Cardiac septum (tissue), 1 donor: ENCODE measurements at regions not wholly inside any gene's neighbourhood (a gene's known extent, or its start where the extent isn't known, plus 50 kb on each side); places are given as distances from the start of the nearest gene placed in this dataset.
"Not testable (repeated sequence)": the region's sequence is repeated elsewhere in the genome, so short reads cannot be mapped to it uniquely, and the experiment has no call there.

Experiments
- DNase-seq: peaks from one replicate; pipeline ENCODE4 v3.0.0-alpha.2; 2020; ENCODE audit warnings: low spot score
- intact Hi-C: fragments of 100-400 bp; cut with DNase I; formaldehyde crosslinking; loops from one replicate; pipeline ENCODE4 v1.14.0; 2022
- donor health status: DM: no; HTN: no; CAD: no.

GRCh38 chr2:238722883-238723282 lies 125.0 kb upstream of the TWIST2 start:
- intact Hi-C loops, result loop anchor here (5.0 kb wide), 1 partner anchor 59 kb away; no protein-coding TSS in a partner anchor
- no peak for DNase-seq

- intact Hi-C loops, result loop anchor here (5.0 kb wide), 1 partner anchor 58 kb away; no protein-coding TSS in a partner anchor
- not testable (repeated sequence) for DNase-seq
Observed at GRCh38 chr2:238723740-238724320, 124.1 kb upstream of the TWIST2 start.

DNA sequence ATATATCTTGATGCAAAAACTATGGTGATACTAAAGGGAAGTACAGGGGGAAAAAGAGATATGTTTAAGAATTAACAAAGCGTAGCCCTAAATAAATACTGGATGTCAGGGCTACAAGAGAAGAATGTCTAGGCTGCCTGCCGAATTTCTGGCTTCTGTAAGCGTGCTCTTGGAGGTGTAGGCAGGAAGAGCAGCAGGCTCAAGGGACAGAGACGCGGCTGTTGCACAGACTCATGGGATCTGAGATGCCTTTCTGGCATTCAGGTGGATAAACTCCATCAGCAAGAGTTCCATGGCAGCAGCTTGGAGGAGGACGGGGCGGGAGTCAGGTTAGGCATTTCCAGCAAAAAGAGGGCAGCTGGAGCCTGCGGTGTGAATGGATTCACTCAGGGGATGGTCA lies 123.2 kb upstream of the TWIST2 start:
- intact Hi-C loops, result loop anchor here (5.0 kb wide), 1 partner anchor 58 kb away; no protein-coding TSS in a partner anchor
- no peak for DNase-seq

DNA sequence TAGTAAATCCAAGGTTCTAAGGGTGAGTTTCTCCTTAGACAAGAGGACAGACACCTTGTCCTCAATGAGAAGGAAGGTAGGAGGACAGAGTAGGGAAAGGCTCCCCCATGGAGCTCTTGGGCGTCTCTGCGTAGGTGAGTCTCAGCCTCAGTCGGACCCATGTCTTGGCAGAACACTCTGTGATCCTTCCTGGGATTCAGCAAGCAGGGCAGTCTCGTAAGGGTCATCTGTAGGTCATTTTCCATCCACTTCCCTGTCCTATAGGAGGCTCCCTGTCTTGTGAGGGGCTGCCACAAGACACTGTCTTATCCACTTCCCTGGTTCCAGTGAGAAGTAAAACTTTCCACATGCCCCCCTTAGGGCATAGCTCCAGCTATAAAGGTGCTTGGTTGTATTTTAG lies 122.6 kb upstream of the TWIST2 start:
- DNase-seq, result no peak
- intact Hi-C loops, result no loop called here

DNA sequence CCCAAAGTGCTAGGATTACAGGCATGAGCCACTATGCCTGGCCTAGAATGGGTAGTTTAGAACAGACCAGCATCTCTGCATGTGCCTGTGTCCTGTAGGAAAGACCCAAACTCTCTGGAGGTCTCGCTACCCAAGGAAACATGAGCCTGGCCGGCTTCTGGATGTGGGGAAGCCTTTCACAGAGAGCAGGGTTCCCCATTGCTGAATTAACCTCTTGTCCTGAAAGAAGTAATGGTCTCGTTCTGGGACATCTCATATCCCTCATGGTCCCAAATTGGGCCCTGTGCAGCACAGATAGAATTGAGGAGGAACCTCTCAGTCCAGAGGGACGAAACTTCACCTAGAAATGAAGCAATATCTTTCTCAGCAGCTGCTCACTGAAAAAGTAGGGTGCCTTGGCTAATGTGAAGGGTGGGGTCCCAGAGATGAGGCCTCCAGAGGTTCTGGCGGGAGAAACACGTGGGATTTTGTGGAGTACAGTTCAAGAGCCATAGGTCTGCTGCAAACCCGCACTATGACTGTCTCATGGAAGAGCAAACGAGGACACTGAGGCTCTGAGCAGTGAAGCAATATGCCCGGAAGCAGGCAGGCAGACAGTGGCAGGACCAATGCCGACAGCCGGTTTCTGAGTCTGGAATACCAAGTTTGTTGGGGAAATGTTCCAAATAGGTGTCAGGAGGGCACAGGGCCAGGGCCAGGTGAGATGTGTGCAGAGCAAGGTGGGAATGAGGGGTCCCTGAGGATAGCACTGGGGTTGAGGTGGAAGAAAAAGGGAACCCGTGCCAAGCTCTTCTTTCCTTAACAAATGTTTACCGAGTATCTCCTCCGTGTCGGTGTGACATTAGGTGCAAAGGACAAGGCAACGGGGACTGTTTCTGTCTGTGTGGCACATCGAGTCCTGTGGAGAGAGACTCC lies 121.0 kb upstream of the TWIST2 start:
- intact Hi-C loops, result no loop called here
- DNase-seq, result no peak

DNA sequence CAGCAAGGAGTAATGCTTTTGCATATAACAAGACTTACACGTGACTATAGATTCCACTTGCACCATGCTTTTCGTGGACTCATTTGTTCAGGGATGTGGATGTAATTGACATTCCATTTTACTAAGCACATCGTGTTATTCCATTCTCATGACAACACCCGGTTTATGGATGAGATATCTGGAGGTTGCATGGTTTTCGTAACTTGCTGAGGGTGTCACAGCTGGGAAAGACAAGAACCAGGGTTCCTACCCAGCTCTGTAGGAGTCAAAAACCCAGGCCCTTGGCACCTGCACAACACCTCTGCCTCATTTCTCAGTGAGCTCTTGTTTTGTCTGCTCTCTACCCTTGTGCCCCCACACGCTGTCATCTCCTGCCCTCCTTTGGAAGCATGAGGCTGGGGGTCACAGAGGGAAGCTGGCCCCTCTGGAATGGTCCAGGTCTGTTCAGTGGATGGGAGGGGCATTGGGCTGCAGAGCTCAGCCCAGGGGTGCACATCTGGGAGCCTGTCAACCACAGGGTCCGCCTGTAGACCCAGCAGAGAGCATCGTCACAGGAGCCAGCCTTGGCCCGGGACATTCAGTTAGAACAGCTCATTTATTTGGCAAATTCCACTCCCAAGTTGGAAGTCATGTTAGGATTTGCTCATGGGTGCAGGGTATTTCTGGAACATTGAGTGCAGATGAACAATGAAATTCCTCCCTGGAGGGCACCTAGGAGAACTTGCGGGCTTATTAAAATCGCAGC lies 120.1 kb upstream of the TWIST2 start:
- intact Hi-C loops, result no loop called here
- DNase-seq, result no peak

GRCh38 chr2:238728330-238729260 lies 119.3 kb upstream of the TWIST2 start:
- no peak for DNase-seq
- intact Hi-C loops, result no loop called here

- intact Hi-C loops, result no loop called here
- DNase-seq, result no peak
Observed at GRCh38 chr2:238729261-238729935, 118.5 kb upstream of the TWIST2 start.

GRCh38 chr2:238730001-238730669 lies 117.8 kb upstream of the TWIST2 start:
- DNase-seq, result no peak
- intact Hi-C loops, result no loop called here

GRCh38 chr2:238730881-238731280 lies 117.0 kb upstream of the TWIST2 start:
- no peak for DNase-seq
- intact Hi-C loops, result no loop called here

DNA sequence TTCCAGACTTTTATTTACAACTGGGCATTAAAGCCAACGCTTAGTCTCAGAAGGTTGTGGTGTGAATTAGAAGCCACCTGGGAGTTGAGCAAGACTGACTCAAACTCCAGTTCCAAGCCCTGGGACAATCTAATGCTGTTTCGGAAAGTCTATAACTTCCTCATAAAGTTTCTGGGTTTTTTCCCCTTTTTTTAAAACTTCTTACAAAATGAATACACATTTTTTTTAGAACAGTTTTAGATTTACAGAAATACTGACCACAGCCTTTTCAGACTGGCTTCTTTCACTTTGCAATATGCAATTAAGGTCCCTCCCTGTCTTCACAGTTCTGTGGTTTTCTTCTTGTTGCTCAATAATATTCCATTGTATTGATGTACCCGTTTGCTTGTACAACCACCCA lies 115.9 kb upstream of the TWIST2 start:
- no peak for DNase-seq
- intact Hi-C loops, result no loop called here

- intact Hi-C loops, result no loop called here
- no peak for DNase-seq
Observed at GRCh38 chr2:238738917-238739316, 109.0 kb upstream of the TWIST2 start.

GRCh38 chr2:238739668-238740067 lies 108.2 kb upstream of the TWIST2 start:
- intact Hi-C loops, result no loop called here
- DNase-seq, result no peak

DNA sequence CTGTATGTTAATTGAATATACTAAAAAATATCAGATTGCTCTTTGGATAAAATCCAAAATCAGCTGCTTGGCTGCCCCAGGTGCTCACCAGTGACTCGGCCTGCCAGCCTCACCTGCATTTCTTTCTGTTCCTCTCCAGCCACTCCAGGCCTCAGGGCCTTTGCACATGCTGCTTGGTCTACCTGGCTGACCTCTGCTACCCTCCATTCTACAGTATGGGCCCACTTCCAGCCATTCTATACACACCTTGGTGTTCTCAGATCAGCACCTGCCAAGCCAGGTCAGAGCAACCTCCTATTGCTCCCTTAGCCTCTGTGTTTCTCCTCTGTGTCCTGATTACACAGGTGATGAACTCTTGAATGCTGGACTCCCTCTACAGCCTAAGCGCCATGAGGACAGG lies 106.6 kb upstream of the TWIST2 start:
- intact Hi-C loops, result no loop called here
- DNase-seq, result no peak

GRCh38 chr2:238742066-238742465 lies 105.8 kb upstream of the TWIST2 start:
- intact Hi-C loops, result no loop called here
- no peak for DNase-seq

DNA sequence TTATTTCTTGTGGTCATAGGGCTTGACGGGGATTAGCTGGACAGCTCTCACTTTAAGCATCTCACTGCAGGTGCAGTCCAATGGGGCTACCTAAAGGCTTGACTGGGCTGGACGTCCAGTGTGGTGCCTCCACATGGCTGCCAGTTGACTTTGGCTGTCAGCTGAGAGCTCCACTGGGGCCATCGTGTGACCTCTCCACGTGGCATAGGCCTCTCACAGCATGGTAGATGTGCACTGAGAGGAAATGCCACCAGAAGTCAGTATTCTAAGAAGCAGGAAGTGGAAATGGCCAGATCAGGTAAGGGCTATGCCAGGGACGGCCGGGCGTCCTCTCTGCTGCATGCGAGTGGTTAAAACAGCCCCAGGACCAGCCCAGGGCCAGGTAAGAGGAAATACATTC lies 105.2 kb upstream of the TWIST2 start:
- intact Hi-C loops, result no loop called here
- no peak for DNase-seq

DNA sequence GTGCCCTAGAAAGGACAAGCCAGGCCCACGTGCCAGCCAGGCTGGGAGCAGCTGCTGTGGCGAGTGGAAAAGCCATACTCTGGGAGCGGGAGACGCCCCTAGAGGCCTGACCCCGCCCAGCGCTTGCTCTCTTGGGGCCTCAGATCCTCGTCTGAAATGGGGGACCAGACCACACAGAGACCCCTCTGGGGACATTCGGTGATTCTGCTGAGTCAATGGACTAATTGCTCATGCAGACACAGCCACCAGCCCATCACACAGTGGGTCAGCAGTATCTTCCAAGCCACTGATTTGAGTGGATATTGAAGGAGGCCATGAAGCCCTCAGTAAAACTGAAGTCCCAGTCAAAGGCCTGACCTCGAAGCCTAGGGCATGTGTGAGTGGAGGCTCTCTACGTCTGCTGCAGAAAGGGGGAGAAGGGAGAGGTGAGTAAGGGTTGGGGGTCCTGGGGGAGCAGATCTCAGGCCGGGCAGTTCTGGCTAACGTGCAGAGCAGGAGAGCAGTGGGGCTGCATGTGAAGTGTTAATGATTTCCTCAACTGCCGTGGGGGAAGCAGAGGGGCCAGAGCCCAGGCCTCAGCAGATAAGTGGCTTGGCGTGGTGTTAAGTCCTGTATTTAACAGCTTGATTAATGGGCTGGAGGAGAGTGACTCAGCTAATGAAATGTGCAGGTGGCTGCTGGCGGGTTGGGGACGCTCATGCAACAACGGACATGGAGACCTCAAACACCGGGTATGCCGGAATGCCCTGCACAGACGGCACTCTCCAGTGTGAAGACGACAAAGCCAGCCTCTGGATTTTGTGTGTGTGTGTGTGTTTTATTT lies 104.4 kb upstream of the TWIST2 start:
- DNase-seq, result no peak
- intact Hi-C loops, result no loop called here
